H9 (cell line): ENCODE measurements at regions not wholly inside any gene's neighbourhood (a gene's known extent, or its start where the extent isn't known, plus 50 kb on each side); places are given as distances from the start of the nearest gene placed in this dataset.

Experiments used
- DNase-seq: peaks from one replicate; pipeline ENCODE4 v3.0.0-alpha.2; 2017
- H2AFZ ChIP-seq: one replicate; pipeline ENCODE4 v1.6.1; 2013; ENCODE audit warnings: mild to moderate bottlenecking, low read length, control low read depth, moderate library complexity
- H2AK5ac ChIP-seq: 2 replicates; pipeline ENCODE4 v1.6.1; 2013; ENCODE audit warnings: low read length, control low read depth, mixed read lengths; ENCODE audit not compliant: insufficient read length
- H2BK120ac ChIP-seq: one replicate; pipeline ENCODE4 v1.6.1; 2013; ENCODE audit warnings: low read depth, mild to moderate bottlenecking, low read length, control low read depth, inconsistent platforms; ENCODE audit not compliant: poor library complexity, severe bottlenecking
- H2BK12ac ChIP-seq: 2 replicates; pipeline ENCODE4 v1.6.1; 2013; ENCODE audit warnings: low read length, control low read depth, mixed read lengths, low read depth; ENCODE audit not compliant: insufficient read length
- H2BK15ac ChIP-seq: 2 replicates; pipeline ENCODE4 v1.6.1; 2013; ENCODE audit warnings: low read depth, low read length, control low read depth
- H2BK20ac ChIP-seq: one replicate; pipeline ENCODE4 v1.6.1; 2013; ENCODE audit warnings: low read depth, mild to moderate bottlenecking, low read length, control low read depth, inconsistent platforms; ENCODE audit not compliant: poor library complexity, severe bottlenecking
- H2BK5ac ChIP-seq: 2 replicates; pipeline ENCODE4 v1.6.1; 2013; ENCODE audit warnings: low read length, control low read depth, mixed read lengths; ENCODE audit not compliant: insufficient read length
- H3K14ac ChIP-seq: 2 replicates; pipeline ENCODE4 v1.6.1; 2013; ENCODE audit warnings: low read length, control low read depth; ENCODE audit not compliant: insufficient read depth
- H3K18ac ChIP-seq: 2 replicates; pipeline ENCODE4 v1.6.1; 2013; ENCODE audit warnings: low read depth, mild to moderate bottlenecking, mixed read lengths, low read length, control low read depth; ENCODE audit not compliant: insufficient read length
- H3K23ac ChIP-seq: 2 replicates; pipeline ENCODE4 v1.6.1; 2013; ENCODE audit warnings: low read length, control low read depth, mixed read lengths, low read depth; ENCODE audit not compliant: insufficient read length
- H3K23me2 ChIP-seq: 2 replicates; pipeline ENCODE4 v1.6.1; 2013; ENCODE audit warnings: low read depth, mild to moderate bottlenecking, mixed read lengths, low read length, control low read depth; ENCODE audit not compliant: insufficient read length, poor library complexity, severe bottlenecking
- H3K27ac ChIP-seq: 2 replicates; pipeline ENCODE4 v1.5.1; 2013; ENCODE audit warnings: low read length, control low read depth, mixed read lengths, low read depth; ENCODE audit not compliant: insufficient read length
- H3K27me3 ChIP-seq: 2 replicates; pipeline ENCODE4 v1.6.1; 2013; ENCODE audit warnings: low read length, control low read depth, inconsistent platforms; ENCODE audit not compliant: insufficient read depth
- H3K4ac ChIP-seq: 2 replicates; pipeline ENCODE4 v1.6.1; 2013; ENCODE audit warnings: low read depth, mild to moderate bottlenecking, control low read depth, inconsistent platforms, low read length, moderate library complexity
- H3K4me1 ChIP-seq: 2 replicates; pipeline ENCODE4 v1.6.1; 2013; ENCODE audit warnings: low read length, control low read depth, inconsistent platforms; ENCODE audit not compliant: insufficient read depth
- H3K4me2 ChIP-seq: 2 replicates; pipeline ENCODE4 v1.6.1; 2013; ENCODE audit warnings: low read length, control low read depth, mixed read lengths; ENCODE audit not compliant: insufficient read length, insufficient read depth
- H3K56ac ChIP-seq: 2 replicates; pipeline ENCODE4 v1.6.1; 2013; ENCODE audit warnings: low read depth, mild to moderate bottlenecking, mixed read lengths, low read length, control low read depth; ENCODE audit not compliant: insufficient read length
- H3K79me1 ChIP-seq: 2 replicates; pipeline ENCODE4 v1.6.1; 2013; ENCODE audit warnings: low read depth, mild to moderate bottlenecking, moderate library complexity, low read length, control low read depth, inconsistent platforms; ENCODE audit not compliant: insufficient read depth, poor library complexity, severe bottlenecking
- H3K79me2 ChIP-seq: 2 replicates; pipeline ENCODE4 v1.6.1; 2013; ENCODE audit warnings: low read length, control low read depth, inconsistent platforms; ENCODE audit not compliant: insufficient read depth
- H3K9ac ChIP-seq: 2 replicates; pipeline ENCODE4 v1.6.1; 2013; ENCODE audit warnings: low read length, control low read depth, mixed read lengths; ENCODE audit not compliant: insufficient read length; ENCODE audit errors: extremely low read depth
- H3K9me3 ChIP-seq: one replicate; pipeline ENCODE4 v1.6.1; 2013; ENCODE audit warnings: low read depth, low read length, inconsistent platforms; ENCODE audit not compliant: control insufficient read depth
- H3T11ph ChIP-seq: one replicate; pipeline ENCODE4 v1.6.1; 2013; ENCODE audit warnings: mild to moderate bottlenecking, low read length, control low read depth, inconsistent platforms
- H4K20me1 ChIP-seq: one replicate; pipeline ENCODE4 v1.6.1; 2013; ENCODE audit not compliant: control insufficient read depth, insufficient read length, insufficient read depth
- H4K5ac ChIP-seq: 2 replicates; pipeline ENCODE4 v1.6.1; 2013; ENCODE audit warnings: low read depth, mild to moderate bottlenecking, mixed read lengths, low read length, control low read depth; ENCODE audit not compliant: insufficient read length
- H4K8ac ChIP-seq: replicated peaks from 2 replicates; pipeline ENCODE4 v1.6.1; 2013; ENCODE audit warnings: low read length, control low read depth, mixed read lengths, low read depth; ENCODE audit not compliant: insufficient read length
- H4K91ac ChIP-seq: 2 replicates; pipeline ENCODE4 v1.6.1; 2013; ENCODE audit warnings: low read depth, mild to moderate bottlenecking, moderate library complexity, mixed read lengths, low read length, control low read depth; ENCODE audit not compliant: insufficient read length
- H3K27ac Mint-ChIP-seq, 3 experiments: 2 replicates in 2 of 3; 3 replicates in 1 of 3; pipeline ENCODE4 v1.8.0; 2020 to 2021; ENCODE audit warnings: mixed read lengths in 3 of 3, mild to moderate bottlenecking in 1 of 3, moderate library complexity in 1 of 3
- H3K27me3 Mint-ChIP-seq: 2 replicates; pipeline ENCODE4 v1.8.0; 2021; ENCODE audit warnings: low read depth, mild to moderate bottlenecking, moderate library complexity, mixed read lengths
- H3K36me3 Mint-ChIP-seq, 3 experiments: 2 replicates in 2 of 3; 3 replicates in 1 of 3; pipeline ENCODE4 v1.8.0; 2020 to 2021; ENCODE audit warnings: low read depth in 3 of 3, mixed read lengths in 3 of 3; ENCODE audit not compliant: insufficient read depth in 1 of 3
- H3K4me1 Mint-ChIP-seq, 2 experiments: 2 replicates each; pipeline ENCODE4 v1.8.0; 2020; ENCODE audit warnings: mixed read lengths in 2 of 2
- H3K4me3 Mint-ChIP-seq, 2 experiments: 2 replicates in 1 of 2; 3 replicates in 1 of 2; pipeline ENCODE4 v1.8.0; 2020 to 2021; ENCODE audit warnings: mild to moderate bottlenecking in 2 of 2, mixed read lengths in 2 of 2, moderate library complexity in 1 of 2
- H3K9me3 Mint-ChIP-seq, 2 experiments: 2 replicates in 1 of 2; 3 replicates in 1 of 2; pipeline ENCODE4 v1.8.0; 2020; ENCODE audit warnings: mild to moderate bottlenecking in 2 of 2, mixed read lengths in 2 of 2, moderate library complexity in 1 of 2
- CTCF ChIP-seq: fragments of 200-600 bp; sonication (generic); conservative IDR thresholded peaks from 3 replicates; pipeline ENCODE4 v1.8.0; 2021; ENCODE audit warnings: antibody characterized with exemption, mild to moderate bottlenecking
- WGBS: extraction: QIAGEN DNeasy Blood & Tissue Kit; methylation state at CpG from one replicate; pipeline ENCODE4 v1.1.7; 2013; ENCODE audit warnings: missing lambda C conversion rate, low lambda C conversion rate, mixed read lengths; ENCODE audit not compliant: insufficient read length; ENCODE audit errors: extremely low coverage; 5-methylcytosine and 5-hydroxymethylcytosine counted together

GRCh38 chr13:30360586-30360985 lies 53.2 kb upstream of the KATNAL1 start:
- H2BK20ac ChIP-seq = no peak overlapping the region
- no peak overlapping the region for H2AK5ac ChIP-seq
- H3K27ac Mint-ChIP-seq = no peak overlapping the region
- no peaks in the 10 kb centered on the region for H3K9me3 ChIP-seq
- H3K56ac ChIP-seq = no peak overlapping the region
- no peak overlapping the region for H3K18ac ChIP-seq
- no peaks in the 10 kb centered on the region for H3K9me3 Mint-ChIP-seq
- H3K4me2 ChIP-seq = no peak overlapping the region
- no CpG with 5 or more reads among the region's 3 CpGs for WGBS
- H3T11ph ChIP-seq = no peak overlapping the region
- no peak overlapping the region for H2BK15ac ChIP-seq
- TF ChIP-seq CTCF = no peak
- no peaks in the 10 kb centered on the region for H3K79me1 ChIP-seq
- no peak overlapping the region for H3K14ac ChIP-seq
- H3K4me1 Mint-ChIP-seq = peaks cover 10 to 19% of the 10 kb centered on the region in 2 experiments
- no peak overlapping the region for H3K4ac ChIP-seq
- peaks cover 7% of the 10 kb centered on the region; the same call in 1 of the 2 replicates for H3K4me1 ChIP-seq
- H2BK5ac ChIP-seq = no peak overlapping the region
- no peak overlapping the region for H2AFZ ChIP-seq
- H2BK12ac ChIP-seq = no peak overlapping the region
- no peak overlapping the region for H4K8ac ChIP-seq
- no peak for DNase-seq
- no peaks in the 10 kb centered on the region for H3K27me3 ChIP-seq
- H3K36me3 Mint-ChIP-seq = no peaks in the 10 kb centered on the region
- no peak overlapping the region for H3K27ac ChIP-seq
- H4K5ac ChIP-seq = no peak overlapping the region
- H4K91ac ChIP-seq = no peak overlapping the region
- no peak overlapping the region for H3K4me3 Mint-ChIP-seq
- H3K23ac ChIP-seq = no peak overlapping the region
- no peaks in the 10 kb centered on the region for H3K23me2 ChIP-seq
- H2BK120ac ChIP-seq = no peak overlapping the region
- H3K9ac ChIP-seq = no peak overlapping the region
- H3K79me2 ChIP-seq = no peaks in the 10 kb centered on the region
- H3K27me3 Mint-ChIP-seq = no peaks in the 10 kb centered on the region
- H4K20me1 ChIP-seq = no peaks in the 10 kb centered on the region
